Activated CD8-positive, alpha-beta T cell treated with anti-CD3 and anti-CD28 coated beads for 36 hours (primary cell): ENCODE measurements at regions not wholly inside any gene's neighbourhood (a gene's known extent, or its start where the extent isn't known, plus 50 kb on each side); places are given as distances from the start of the nearest gene placed in this dataset.

ENCODE experiments used
- ATAC-seq: fragments of 200-7000 bp; cut with Tn5 transposase; one replicate; pipeline ENCODE4 v1.10.0; 2021; ENCODE audit warnings: mild to moderate bottlenecking, moderate library complexity
- CTCF ChIA-PET: fragments of 350-600 bp; sonication (Branson Sonifier 250); formaldehyde crosslinking; loops from one replicate; lab custom pipeline; 2021; ENCODE audit warnings: antibody characterized with exemption; lab: Charles Lee
- POLR2A ChIA-PET: fragments of 350-600 bp; sonication (Branson Sonifier 250); formaldehyde crosslinking; loops from one replicate; lab custom pipeline; 2021; ENCODE audit warnings: antibody characterized with exemption; lab: Charles Lee
- DNase-seq: peaks from one replicate; pipeline ENCODE4 v3.0.0-alpha.2; 2020
- H3K27ac Mint-ChIP-seq: one replicate; pipeline ENCODE4 v1.8.0; 2021; ENCODE audit warnings: mild to moderate bottlenecking, mixed read lengths
- H3K27me3 Mint-ChIP-seq: one replicate; pipeline ENCODE4 v1.8.0; 2021; ENCODE audit warnings: mixed read lengths
- H3K36me3 Mint-ChIP-seq: one replicate; pipeline ENCODE4 v1.8.0; 2021; ENCODE audit warnings: low read depth, mixed read lengths
- H3K4me1 Mint-ChIP-seq: one replicate; pipeline ENCODE4 v1.8.0; 2021; ENCODE audit warnings: low read depth, mixed read lengths
- H3K4me3 Mint-ChIP-seq: one replicate; pipeline ENCODE4 v1.8.0; 2021; ENCODE audit warnings: mild to moderate bottlenecking, moderate library complexity, mixed read lengths
- H3K9me3 Mint-ChIP-seq: one replicate; pipeline ENCODE4 v1.8.0; 2021; ENCODE audit warnings: mixed read lengths
- CTCF ChIP-seq: fragments of 200-600 bp; IDR thresholded peaks from one replicate; pipeline ENCODE4 v1.8.0; 2022; ENCODE audit warnings: antibody characterized with exemption, mild to moderate bottlenecking
- intact Hi-C: fragments of 100-400 bp; cut with micrococcal nuclease; formaldehyde crosslinking; loops from one replicate; pipeline ENCODE4 v1.10.0; 2022

GRCh38 chr16:47851146-47851545, 304.6 kb downstream of the ABCC12 start:
- H3K4me1 Mint-ChIP-seq, result no peaks in the 10 kb centered on the region
- ChIA-PET POLR2A (interaction anchor here (0.6 kb wide), 1 partner anchor 99 kb away, joined by 3 read pairs; no protein-coding TSS in a partner anchor), CTCF (no interaction called here)
- intact Hi-C loops, result no loop called here
- no peaks in the 10 kb centered on the region for H3K36me3 Mint-ChIP-seq
- no peaks in the 10 kb centered on the region for H3K27me3 Mint-ChIP-seq
- DNase-seq (no peak), ATAC-seq (no peak)
- no peak for TF ChIP-seq CTCF
- H3K9me3 Mint-ChIP-seq, result peaks cover 5% of the 10 kb centered on the region
- H3K4me3 Mint-ChIP-seq, result no peak overlapping the region
- H3K27ac Mint-ChIP-seq, result no peak overlapping the region

- no peaks in the 10 kb centered on the region for H3K4me1 Mint-ChIP-seq
- H3K36me3 Mint-ChIP-seq, result no peaks in the 10 kb centered on the region
- intact Hi-C loops, result no loop called here
- no peak overlapping the region for H3K4me3 Mint-ChIP-seq
- CTCF ChIA-PET, result no interaction called here
- no peak for TF ChIP-seq CTCF
- no peaks in the 10 kb centered on the region for H3K27me3 Mint-ChIP-seq
- no peak for ATAC-seq
- no peak overlapping the region for H3K27ac Mint-ChIP-seq
- no peak for DNase-seq
- peaks cover 2% of the 10 kb centered on the region for H3K9me3 Mint-ChIP-seq
- POLR2A ChIA-PET, result no interaction called here
Measured at GRCh38 chr16:47849736-47850135, 306.1 kb downstream of the ABCC12 start.

GRCh38 chr16:47848421-47849109, 307.2 kb downstream of the ABCC12 start:
- POLR2A ChIA-PET, result no interaction called here
- TF ChIP-seq CTCF, result no peak
- intact Hi-C loops, result no loop called here
- Mint-ChIP-seq H3K27me3 (no peaks in the 10 kb centered on the region), H3K36me3 (no peaks in the 10 kb centered on the region), H3K9me3 (no peaks in the 10 kb centered on the region), H3K4me3 (no peak overlapping the region), H3K27ac (no peak overlapping the region), H3K4me1 (no peaks in the 10 kb centered on the region)
- ATAC-seq (no peak), DNase-seq (no peak)
- CTCF ChIA-PET, result no interaction called here

GRCh38 chr16:47847220-47847970, 308.4 kb downstream of the ABCC12 start:
- Mint-ChIP-seq H3K36me3 (no peaks in the 10 kb centered on the region), H3K27me3 (no peaks in the 10 kb centered on the region), H3K27ac (no peak overlapping the region), H3K4me1 (no peaks in the 10 kb centered on the region), H3K4me3 (no peak overlapping the region), H3K9me3 (no peaks in the 10 kb centered on the region)
- POLR2A ChIA-PET, result no interaction called here
- no peak for ATAC-seq
- no peak for DNase-seq
- intact Hi-C loops, result no loop called here
- no peak for TF ChIP-seq CTCF
- CTCF ChIA-PET, result no interaction called here

GRCh38 chr16:47834485-47835024, 321.2 kb downstream of the ABCC12 start:
- Mint-ChIP-seq H3K27me3 (no peaks in the 10 kb centered on the region), H3K4me3 (no peak overlapping the region), H3K9me3 (peaks cover 25% of the 10 kb centered on the region), H3K36me3 (peaks cover 2% of the 10 kb centered on the region), H3K4me1 (no peaks in the 10 kb centered on the region), H3K27ac (no peak overlapping the region)
- intact Hi-C loops, result no loop called here
- no peak for ATAC-seq
- DNase-seq, result no peak
- CTCF ChIA-PET, result no interaction called here
- POLR2A ChIA-PET, result no interaction called here
- TF ChIP-seq CTCF, result no peak
